ENCODE measurements at regions not wholly inside any gene's neighbourhood (a gene's known extent, or its start where the extent isn't known, plus 50 kb on each side); places are given as distances from the start of the nearest gene placed in this dataset.

GRCh38 chr6:105476978-105477377 is 74.1 kb upstream of the PREP start:
- TF ChIP-seq, protein P1, sequence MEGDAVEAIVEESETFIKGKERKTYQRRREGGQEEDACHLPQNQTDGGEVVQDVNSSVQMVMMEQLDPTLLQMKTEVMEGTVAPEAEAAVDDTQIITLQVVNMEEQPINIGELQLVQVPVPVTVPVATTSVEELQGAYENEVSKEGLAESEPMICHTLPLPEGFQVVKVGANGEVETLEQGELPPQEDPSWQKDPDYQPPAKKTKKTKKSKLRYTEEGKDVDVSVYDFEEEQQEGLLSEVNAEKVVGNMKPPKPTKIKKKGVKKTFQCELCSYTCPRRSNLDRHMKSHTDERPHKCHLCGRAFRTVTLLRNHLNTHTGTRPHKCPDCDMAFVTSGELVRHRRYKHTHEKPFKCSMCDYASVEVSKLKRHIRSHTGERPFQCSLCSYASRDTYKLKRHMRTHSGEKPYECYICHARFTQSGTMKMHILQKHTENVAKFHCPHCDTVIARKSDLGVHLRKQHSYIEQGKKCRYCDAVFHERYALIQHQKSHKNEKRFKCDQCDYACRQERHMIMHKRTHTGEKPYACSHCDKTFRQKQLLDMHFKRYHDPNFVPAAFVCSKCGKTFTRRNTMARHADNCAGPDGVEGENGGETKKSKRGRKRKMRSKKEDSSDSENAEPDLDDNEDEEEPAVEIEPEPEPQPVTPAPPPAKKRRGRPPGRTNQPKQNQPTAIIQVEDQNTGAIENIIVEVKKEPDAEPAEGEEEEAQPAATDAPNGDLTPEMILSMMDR (IDR thresholded peaks at IDR 0.05; ENCODE audit: low read depth, low read length, missing control alignments): no peak

GRCh38 chr6:105474234-105474633 is 71.4 kb upstream of the PREP start:
- no peak for DNase-seq (ENCODE audit: low read depth)
- TF ChIP-seq, protein P1 (IDR thresholded peaks at IDR 0.05; ENCODE audit: low read depth, low read length, missing control alignments): no peak
- H3K4me3 ChIP-seq (ENCODE audit: low read depth, low read length): no peak overlapping the region

More at GRCh38 chr6:105476978-105477377, 74.1 kb upstream of the PREP start:
- H3K4me3 ChIP-seq (ENCODE audit: low read depth, low read length): no peak overlapping the region
- DNase-seq (ENCODE audit: low read depth): no peak

GRCh38 chr6:105469946-105470345 is 67.1 kb upstream of the PREP start:
- TF ChIP-seq, protein P1 (IDR thresholded peaks at IDR 0.05; ENCODE audit: low read depth, low read length, missing control alignments): no peak
- no peak for DNase-seq (ENCODE audit: low read depth)

DNA sequence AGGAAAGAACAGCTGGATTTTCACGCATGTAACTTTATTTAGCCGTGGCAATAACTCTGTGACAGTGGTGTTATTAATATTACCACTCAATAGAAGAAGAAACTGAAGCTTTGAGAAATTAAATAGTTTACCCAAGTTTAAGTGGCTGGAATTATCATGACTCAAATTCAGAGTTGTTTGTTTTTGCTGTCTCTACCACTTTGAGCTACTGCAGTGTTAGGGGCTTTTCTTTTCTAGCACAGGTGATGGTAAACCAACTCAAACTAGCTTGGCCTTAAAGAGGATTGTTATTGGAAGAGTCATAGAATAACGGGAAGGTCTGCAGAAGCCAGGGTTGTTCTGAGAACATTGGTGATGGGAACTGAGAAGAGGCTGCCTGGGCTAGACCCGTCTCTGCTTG is 66.0 kb upstream of the PREP start:
- no peak overlapping the region for H3K4me3 ChIP-seq (ENCODE audit: low read depth, low read length)

More at GRCh38 chr6:105469946-105470345, 67.1 kb upstream of the PREP start:
- H3K4me3 ChIP-seq (ENCODE audit: low read depth, low read length): no peak overlapping the region

DNA sequence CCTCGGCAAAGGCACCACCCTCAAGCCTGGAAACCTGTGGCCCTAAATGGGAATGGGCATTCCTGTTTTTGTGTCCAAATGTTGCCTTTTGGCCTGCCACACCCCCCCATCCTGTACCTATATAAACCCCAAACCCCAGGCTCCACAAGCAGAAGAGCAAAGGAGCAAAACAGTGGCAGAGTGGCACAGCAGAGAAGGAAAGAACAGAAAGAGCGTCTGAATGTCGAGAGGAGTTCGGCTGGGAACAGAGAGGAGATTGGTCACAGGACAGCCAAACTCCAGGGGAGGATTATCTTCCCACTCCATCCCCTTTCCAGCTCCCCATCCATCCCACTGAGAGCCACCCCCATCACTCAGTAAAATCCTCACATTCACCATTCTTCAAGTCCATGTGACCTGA is 58.0 kb upstream of the PREP start:
- DNase-seq (ENCODE audit: low read depth): no peak
- TF ChIP-seq, protein P1 (IDR thresholded peaks at IDR 0.05; ENCODE audit: low read depth, low read length, missing control alignments): no peak
- no peak overlapping the region for H3K4me3 ChIP-seq (ENCODE audit: low read depth, low read length)

More for the DNA sequence above, 66.0 kb upstream of the PREP start:
- DNase-seq (ENCODE audit: low read depth): no peak
- TF ChIP-seq, protein P1 (IDR thresholded peaks at IDR 0.05; ENCODE audit: low read depth, low read length, missing control alignments): no peak

DNA sequence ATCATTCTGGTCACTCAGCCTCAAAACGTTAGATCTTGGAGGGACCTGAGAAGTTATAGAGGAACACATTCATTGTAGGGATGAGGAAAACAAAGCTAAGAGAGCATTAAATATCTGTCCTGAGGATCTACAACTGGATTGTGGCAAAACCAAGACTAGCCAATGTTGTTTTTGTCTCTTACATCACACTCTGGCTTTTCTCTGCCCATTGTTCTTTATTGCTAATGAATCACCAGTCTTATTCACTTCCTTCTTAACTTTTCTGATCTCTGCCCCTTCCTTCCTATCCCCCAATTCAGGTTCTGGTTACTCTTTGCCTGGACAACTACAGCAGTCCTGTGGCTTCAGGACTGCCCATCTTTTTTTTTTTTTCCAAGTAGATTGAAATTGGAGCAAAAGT is 57.0 kb upstream of the PREP start:
- no peak overlapping the region for H3K4me3 ChIP-seq (ENCODE audit: low read depth, low read length)
- TF ChIP-seq, protein P1 (IDR thresholded peaks at IDR 0.05; ENCODE audit: low read depth, low read length, missing control alignments): no peak
- no peak for DNase-seq (ENCODE audit: low read depth)

- peak; percentile 86 for DNase-seq (ENCODE audit: low read depth)
- TF ChIP-seq, protein P1 (IDR thresholded peaks at IDR 0.05; ENCODE audit: low read depth, low read length, missing control alignments): no peak
- peak overlapping the region; percentile 23 for H3K4me3 ChIP-seq (ENCODE audit: low read depth, low read length)
Observed at GRCh38 chr6:105459049-105459448, 56.2 kb upstream of the PREP start.

All from GM12864 (cell line).